Neural crest cell (in vitro differentiated cells): ENCODE measurements at regions not wholly inside any gene's neighbourhood (a gene's known extent, or its start where the extent isn't known, plus 50 kb on each side); places are given as distances from the start of the nearest gene placed in this dataset.
"Not testable (repeated sequence)": the region's sequence is repeated elsewhere in the genome, so short reads cannot be mapped to it uniquely, and the experiment has no call there.

Experiments
- DNase-seq: peaks from one replicate; pipeline ENCODE4 v3.0.0; 2021; ENCODE audit warnings: low read depth, mixed read lengths, low spot score
- H3K27ac Mint-ChIP-seq: one replicate; pipeline ENCODE4 v1.8.0; 2021; ENCODE audit warnings: mild to moderate bottlenecking, mixed read lengths; ENCODE audit not compliant: unreplicated experiment
- H3K27me3 Mint-ChIP-seq: 2 replicates; pipeline ENCODE4 v1.8.0; 2021; ENCODE audit warnings: low read depth, mild to moderate bottlenecking, mixed read lengths
- H3K36me3 Mint-ChIP-seq: 2 replicates; pipeline ENCODE4 v1.8.0; 2021; ENCODE audit warnings: low read depth, mild to moderate bottlenecking, mixed read lengths
- H3K4me1 Mint-ChIP-seq: 2 replicates; pipeline ENCODE4 v1.8.0; 2021; ENCODE audit warnings: mixed read lengths
- H3K4me3 Mint-ChIP-seq: one replicate; pipeline ENCODE4 v1.8.0; 2021; ENCODE audit warnings: mild to moderate bottlenecking, mixed read lengths
- H3K9me3 Mint-ChIP-seq: 2 replicates; pipeline ENCODE4 v1.8.0; 2021; ENCODE audit warnings: mixed read lengths
- CTCF ChIP-seq: fragments of 200-600 bp; sonication (generic); conservative IDR thresholded peaks from 2 replicates; pipeline ENCODE4 v1.5.0; 2021; ENCODE audit warnings: antibody characterized with exemption, mild to moderate bottlenecking

DNA sequence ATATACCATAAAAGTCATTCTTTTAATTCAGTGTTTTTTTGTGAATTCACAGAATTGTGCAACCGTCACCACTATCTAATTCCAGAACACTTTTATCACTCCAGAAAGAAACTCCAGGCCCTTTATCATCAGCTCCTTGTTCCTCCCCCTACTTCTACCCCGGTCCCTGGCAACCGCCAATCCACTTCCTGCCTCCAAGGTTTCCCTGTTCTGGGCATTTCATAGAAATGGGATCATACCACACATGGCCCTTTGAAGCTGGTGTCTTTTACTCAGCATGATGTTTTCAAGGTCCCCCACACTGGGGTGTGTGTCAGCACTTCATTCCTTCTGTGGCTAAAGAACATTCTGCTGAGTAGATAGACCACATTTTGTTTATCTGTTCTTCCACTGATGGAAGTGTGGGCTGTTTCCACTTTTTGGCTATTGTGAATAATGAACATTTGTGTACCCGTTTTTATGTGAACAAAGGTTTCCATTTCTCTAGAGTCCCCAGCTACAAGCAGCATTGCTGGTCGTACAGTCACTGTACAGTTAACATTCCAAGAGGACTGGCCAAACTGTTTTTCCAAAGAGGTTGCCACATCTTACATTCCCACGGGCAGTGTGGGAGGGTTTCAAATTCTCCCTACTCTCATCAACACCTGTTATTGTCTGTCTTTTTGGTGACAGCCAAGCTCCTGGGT, 75.8 kb upstream of the ZNF469 start:
- no peak for TF ChIP-seq CTCF
- Mint-ChIP-seq H3K27me3 (no peaks in the 10 kb centered on the region), H3K4me3 (no peak overlapping the region), H3K9me3 (peaks cover 7% of the 10 kb centered on the region), H3K36me3 (no peaks in the 10 kb centered on the region), H3K27ac (no peak overlapping the region), H3K4me1 (peaks cover 24% of the 10 kb centered on the region)
- DNase-seq: no peak

DNA sequence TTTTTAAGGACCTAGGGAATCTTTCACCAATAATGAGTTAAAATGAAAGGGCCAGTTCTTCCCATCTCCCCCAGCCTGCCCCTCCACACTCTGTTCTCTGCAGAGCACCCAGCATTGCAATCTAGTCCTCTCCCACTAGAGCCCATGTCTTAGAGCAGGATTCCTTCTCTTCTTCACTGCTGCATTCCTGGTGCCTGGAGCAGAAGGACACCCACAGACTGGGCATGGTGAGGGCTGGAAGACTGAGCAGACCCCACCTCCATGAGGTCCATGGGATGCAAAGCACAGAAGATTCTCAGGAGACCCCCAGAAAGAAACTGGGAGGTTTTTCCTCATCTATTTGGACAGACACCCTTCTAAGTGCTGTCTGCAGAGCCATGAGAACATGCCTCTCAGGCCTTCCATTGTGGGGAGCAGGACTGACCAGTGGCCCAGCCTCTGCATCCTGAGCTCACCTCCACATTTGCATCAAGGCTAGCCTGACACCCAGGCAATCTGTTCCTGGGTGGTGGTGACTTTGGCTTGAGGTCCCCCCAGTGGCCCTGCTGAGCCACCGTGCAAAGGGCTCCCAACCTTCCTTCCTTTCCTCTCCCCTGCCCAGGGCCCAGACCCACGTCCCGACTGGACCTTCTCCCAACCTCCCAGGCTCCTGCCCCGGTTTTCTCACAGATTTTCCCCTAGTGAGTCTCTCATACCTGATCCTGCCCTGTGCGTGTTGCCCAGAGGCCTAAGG, 74.2 kb upstream of the ZNF469 start:
- no peak for TF ChIP-seq CTCF
- no peak for DNase-seq
- Mint-ChIP-seq H3K36me3 (peaks cover 5% of the 10 kb centered on the region), H3K27ac (no peak overlapping the region), H3K9me3 (peaks cover 13% of the 10 kb centered on the region), H3K4me1 (peaks cover 27% of the 10 kb centered on the region), H3K27me3 (no peaks in the 10 kb centered on the region), H3K4me3 (no peak overlapping the region)

DNA sequence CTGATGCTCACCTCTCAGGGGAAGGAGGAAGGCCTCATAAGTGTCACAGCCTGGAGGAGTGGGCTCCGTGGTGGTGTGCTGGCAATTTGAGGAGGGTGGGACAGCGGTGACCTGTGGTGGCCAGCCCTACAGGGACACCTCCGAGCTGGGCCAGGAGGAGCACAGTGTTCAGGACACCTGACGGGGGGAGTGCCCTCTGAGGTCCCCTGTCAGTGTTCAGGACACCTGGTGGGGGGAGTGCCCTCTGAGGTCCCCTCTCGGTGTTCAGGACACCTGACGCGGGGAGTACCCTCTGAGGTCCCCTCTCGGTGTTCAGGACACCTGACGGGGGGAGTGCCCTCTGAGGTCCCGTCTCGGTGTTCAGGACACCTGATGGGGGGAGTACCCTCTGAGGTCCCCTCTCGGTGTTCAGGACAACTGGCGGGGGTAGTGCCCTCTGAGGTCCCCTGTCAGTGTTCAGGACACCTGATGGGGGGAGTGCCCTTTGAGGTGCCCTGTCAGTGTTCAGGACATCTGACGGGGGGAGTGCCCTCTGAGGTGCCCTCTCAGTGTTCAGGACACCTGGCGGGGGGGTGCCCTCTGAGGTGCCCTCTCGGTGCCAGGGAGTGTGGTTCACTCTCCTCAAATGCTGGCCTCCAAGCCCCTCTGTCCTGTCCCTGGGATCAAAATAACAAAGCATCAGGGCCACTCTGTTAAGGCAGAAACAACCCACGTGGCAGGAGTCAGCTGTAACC, 73.4 kb upstream of the ZNF469 start:
- no peak for DNase-seq
- TF ChIP-seq CTCF: no peak
- H3K4me3 Mint-ChIP-seq: no peak overlapping the region
- H3K27me3 Mint-ChIP-seq: no peaks in the 10 kb centered on the region
- peaks cover 5% of the 10 kb centered on the region for H3K36me3 Mint-ChIP-seq
- peaks cover 13% of the 10 kb centered on the region for H3K9me3 Mint-ChIP-seq
- H3K27ac Mint-ChIP-seq: no peak overlapping the region
- H3K4me1 Mint-ChIP-seq: peaks cover 20% of the 10 kb centered on the region

- Mint-ChIP-seq H3K27ac (no peak overlapping the region), H3K27me3 (no peaks in the 10 kb centered on the region), H3K4me3 (no peak overlapping the region), H3K4me1 (peaks cover 17% of the 10 kb centered on the region), H3K36me3 (peaks cover 5% of the 10 kb centered on the region), H3K9me3 (peaks cover 13% of the 10 kb centered on the region)
- DNase-seq: no peak
- no peak for TF ChIP-seq CTCF
Measured at GRCh38 chr16:88309908-88310265, 72.9 kb upstream of the ZNF469 start.

- peaks cover 5% of the 10 kb centered on the region for H3K36me3 Mint-ChIP-seq
- no peak overlapping the region for H3K4me3 Mint-ChIP-seq
- peaks cover 18% of the 10 kb centered on the region for H3K4me1 Mint-ChIP-seq
- no peak for TF ChIP-seq CTCF
- no peaks in the 10 kb centered on the region for H3K27me3 Mint-ChIP-seq
- no peak for DNase-seq
- H3K27ac Mint-ChIP-seq: no peak overlapping the region
- peaks cover 9% of the 10 kb centered on the region for H3K9me3 Mint-ChIP-seq
Measured at GRCh38 chr16:88310796-88311605, 71.8 kb upstream of the ZNF469 start.

DNA sequence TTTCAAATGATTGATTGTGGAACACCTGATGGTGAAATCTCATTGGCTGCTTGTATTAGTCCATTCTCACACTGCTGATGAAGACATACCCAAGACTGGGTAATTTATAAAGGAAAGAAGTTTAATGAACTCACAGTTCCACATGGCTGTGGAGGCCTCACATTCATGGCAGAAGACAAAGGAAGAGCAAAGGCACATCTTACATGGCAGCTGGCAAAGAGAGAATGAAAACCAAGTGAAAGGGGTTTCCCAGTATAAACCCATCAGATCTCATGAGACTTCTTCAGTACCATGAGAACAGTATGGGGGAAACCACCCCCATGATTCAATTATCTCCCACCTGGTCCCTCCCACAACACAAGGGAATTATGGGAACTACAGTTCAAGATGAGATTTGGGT, 70.9 kb upstream of the ZNF469 start:
- not testable (repeated sequence) for H3K4me3 Mint-ChIP-seq, H3K9me3 Mint-ChIP-seq, DNase-seq, H3K36me3 Mint-ChIP-seq, H3K27me3 Mint-ChIP-seq, H3K27ac Mint-ChIP-seq
- peaks cover 15% of the 10 kb centered on the region for H3K4me1 Mint-ChIP-seq
